ENCODE measurements at regions not wholly inside any gene's neighbourhood (a gene's known extent, or its start where the extent isn't known, plus 50 kb on each side); places are given as distances from the start of the nearest gene placed in this dataset.

- Histone ChIP-seq H3K9me2 (replicated peaks; ENCODE audit: insufficient read depth, low read length) (no peaks in the 10 kb centered on the region), H2AFZ (ENCODE audit: low read depth, low read length, severe bottlenecking) (no peak overlapping the region), H4K20me1 (ENCODE audit: low read depth, low read length) (no peaks in the 10 kb centered on the region), H3K27ac (ENCODE audit: low read depth, low read length) (no peak overlapping the region), H3K4me2 (ENCODE audit: low read depth, low read length, poor library complexity, severe bottlenecking) (no peak overlapping the region), H3K9me3 (ENCODE audit: insufficient read depth, low read length) (no peaks in the 10 kb centered on the region), H3K4me3 (ENCODE audit: insufficient read depth, low read length, poor library complexity, severe bottlenecking) (no peak overlapping the region), H3F3A (ENCODE audit: insufficient read depth) (no peaks in the 10 kb centered on the region), H3K27me3 (ENCODE audit: low read length) (no peaks in the 10 kb centered on the region), H3K9ac (ENCODE audit: low read length) (no peak overlapping the region), H3K79me2 (ENCODE audit: insufficient read depth, low read length) (no peaks in the 10 kb centered on the region), H3K36me3 (ENCODE audit: low read length) (no peaks in the 10 kb centered on the region)
- TF ChIP-seq EZH2phosphoT487 (conservative IDR thresholded peaks at IDR 0.05; ENCODE audit: low read length) (no peak), CTCF (IDR thresholded peaks at IDR 0.05; ENCODE audit: insufficient read depth, low read length, poor library complexity, severe bottlenecking) (no peak)
Measured at GRCh38 chr3:96760956-96761355, 53.4 kb upstream of the EPHA6 start.

All from SU-DHL-6 (cell line).